IPS-20b (cell line): ENCODE measurements at regions not wholly inside any gene's neighbourhood (a gene's known extent, or its start where the extent isn't known, plus 50 kb on each side); places are given as distances from the start of the nearest gene placed in this dataset.
A peak's percentile ranks its signal among the peaks of the same experiment; 100 is the strongest.

Source experiments
- H3K27ac ChIP-seq: one replicate; pipeline ENCODE4 v1.5.1; 2013; ENCODE audit warnings: low read length
- H3K27me3 ChIP-seq: 2 replicates; pipeline ENCODE4 v1.6.1; 2013; ENCODE audit warnings: mild to moderate bottlenecking, low read length, inconsistent platforms; ENCODE audit not compliant: insufficient read depth
- H3K36me3 ChIP-seq: 2 replicates; pipeline ENCODE4 v1.6.1; 2013; ENCODE audit warnings: low read depth, mild to moderate bottlenecking, inconsistent platforms, low read length, moderate library complexity; ENCODE audit not compliant: insufficient read depth
- H3K4me1 ChIP-seq: 2 replicates; pipeline ENCODE4 v1.6.1; 2013; ENCODE audit warnings: mild to moderate bottlenecking, control low read depth, inconsistent platforms, low read length, moderate library complexity; ENCODE audit not compliant: insufficient read depth
- H3K4me3 ChIP-seq: 2 replicates; pipeline ENCODE4 v1.5.1; 2013; ENCODE audit warnings: mild to moderate bottlenecking, low read length, inconsistent platforms
- H3K9ac ChIP-seq: 2 replicates; pipeline ENCODE4 v1.6.1; 2013; ENCODE audit warnings: low read depth, mild to moderate bottlenecking, inconsistent platforms, low read length, moderate library complexity
- H3K9me3 ChIP-seq: 2 replicates; pipeline ENCODE4 v1.6.1; 2013; ENCODE audit warnings: mild to moderate bottlenecking, low read depth, low read length, inconsistent platforms; ENCODE audit not compliant: insufficient read depth

DNA sequence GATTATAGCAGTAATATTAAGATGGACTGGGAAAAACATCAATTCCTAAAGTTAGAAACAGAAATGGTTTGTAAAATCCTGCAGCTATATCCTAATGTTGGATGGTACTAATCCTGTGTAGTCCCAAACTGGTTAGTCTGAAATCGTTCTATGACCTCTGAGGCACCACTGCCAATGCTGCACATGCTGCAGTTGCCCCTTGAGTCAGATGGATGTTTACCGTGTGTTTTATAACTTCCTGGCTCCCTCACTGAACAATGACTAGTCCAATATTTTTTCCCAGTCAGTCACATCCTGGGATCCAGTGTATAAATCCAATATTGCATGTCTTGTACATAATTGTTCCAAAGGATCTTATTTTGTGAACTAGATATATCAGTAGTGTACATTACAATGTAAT, 226.7 kb upstream of the PKDCC start:
- Histone ChIP-seq H3K4me3 (no peak overlapping the region), H3K9me3 (no peaks in the 10 kb centered on the region; the same call in 1 of the 2 replicates), H3K4me1 (no peaks in the 10 kb centered on the region), H3K27ac (no peak overlapping the region), H3K27me3 (peaks cover 5% of the 10 kb centered on the region; the same call in 1 of the 2 replicates), H3K36me3 (no peaks in the 10 kb centered on the region), H3K9ac (no peak overlapping the region)

DNA sequence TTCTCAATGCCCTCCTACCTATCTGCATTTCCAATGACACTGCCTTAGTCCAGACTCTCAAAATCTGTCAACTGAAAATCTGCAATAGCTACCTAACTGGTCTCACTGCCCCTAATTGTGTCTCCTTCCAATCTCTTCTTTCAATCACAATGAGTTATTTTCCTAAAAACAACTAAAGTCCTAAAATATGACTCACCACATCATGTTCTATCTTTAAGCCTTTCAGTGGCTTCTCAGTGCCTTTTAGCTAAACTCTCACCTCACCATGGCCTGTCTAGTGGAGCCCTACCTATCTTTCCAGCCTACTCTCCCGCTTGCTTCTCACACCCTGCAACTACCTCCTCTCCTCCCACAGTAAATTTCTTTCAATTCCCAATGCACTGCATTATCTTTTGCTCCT, 220.9 kb upstream of the PKDCC start:
- H3K36me3 ChIP-seq = no peaks in the 10 kb centered on the region
- no peak overlapping the region for H3K9ac ChIP-seq
- no peaks in the 10 kb centered on the region for H3K4me1 ChIP-seq
- H3K27ac ChIP-seq = no peak overlapping the region
- no peak overlapping the region for H3K4me3 ChIP-seq
- no peaks in the 10 kb centered on the region for H3K9me3 ChIP-seq
- H3K27me3 ChIP-seq = peaks cover 16% of the 10 kb centered on the region; the same call in 1 of the 2 replicates

DNA sequence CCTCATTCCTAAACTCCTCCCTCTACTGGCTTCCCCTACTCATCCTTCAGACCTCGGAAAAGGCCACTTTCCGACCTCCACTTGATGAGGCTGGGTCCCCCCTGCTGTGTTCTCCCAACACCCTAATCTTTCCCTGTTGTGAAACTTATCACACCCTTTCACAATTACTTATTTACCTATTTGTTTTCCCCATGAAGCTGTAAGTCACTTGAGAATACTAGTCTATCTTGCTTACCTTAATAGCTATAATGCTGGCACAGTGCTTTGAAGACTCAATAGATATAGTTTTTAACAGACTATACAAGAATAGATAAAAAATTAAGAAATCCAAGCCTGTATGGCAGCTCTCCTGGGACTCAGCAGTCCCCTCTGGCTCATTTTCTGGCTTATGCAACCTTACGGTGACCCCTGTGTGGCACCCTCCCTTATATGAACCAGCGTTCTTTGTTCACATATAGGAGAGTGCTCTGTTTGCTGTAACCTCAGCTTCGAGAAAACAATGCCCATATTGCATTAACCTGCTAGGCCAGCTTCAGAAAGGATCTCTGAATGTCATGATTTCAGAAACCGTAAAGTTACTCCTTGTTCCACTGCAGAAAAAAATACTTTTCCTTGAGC, 220.4 kb upstream of the PKDCC start:
- Histone ChIP-seq H3K36me3 (no peaks in the 10 kb centered on the region), H3K27ac (no peak overlapping the region), H3K9me3 (no peaks in the 10 kb centered on the region), H3K4me3 (no peak overlapping the region), H3K4me1 (no peaks in the 10 kb centered on the region), H3K27me3 (peaks cover 15% of the 10 kb centered on the region; the same call in 1 of the 2 replicates), H3K9ac (no peak overlapping the region)

DNA sequence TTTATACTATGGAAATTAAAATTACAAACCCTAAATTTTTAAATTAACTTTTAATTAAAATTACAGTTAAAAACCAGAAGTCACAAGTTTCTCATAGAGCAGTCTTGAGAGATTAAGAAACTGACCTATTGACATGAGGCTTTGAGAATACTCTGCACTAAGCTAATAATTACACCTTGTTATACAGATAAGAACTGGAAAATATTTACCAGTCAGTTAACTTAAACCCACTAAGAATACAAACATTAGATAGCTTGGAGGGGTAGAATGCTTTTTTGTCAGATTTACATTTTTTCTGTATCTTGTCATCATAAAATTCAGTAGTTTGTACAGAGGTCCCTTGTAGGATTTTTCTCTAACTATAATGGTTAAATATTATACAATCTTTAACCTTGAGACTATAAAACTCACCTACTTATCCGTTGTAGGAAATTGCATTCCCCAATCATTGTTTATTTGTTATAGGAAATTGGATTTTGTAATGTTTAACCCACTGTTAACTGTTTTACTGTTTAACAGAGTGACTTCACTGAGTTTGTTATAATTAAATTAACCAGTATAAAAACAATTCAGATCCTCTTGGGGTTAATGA, 219.7 kb upstream of the PKDCC start:
- no peak overlapping the region for H3K4me3 ChIP-seq

DNA sequence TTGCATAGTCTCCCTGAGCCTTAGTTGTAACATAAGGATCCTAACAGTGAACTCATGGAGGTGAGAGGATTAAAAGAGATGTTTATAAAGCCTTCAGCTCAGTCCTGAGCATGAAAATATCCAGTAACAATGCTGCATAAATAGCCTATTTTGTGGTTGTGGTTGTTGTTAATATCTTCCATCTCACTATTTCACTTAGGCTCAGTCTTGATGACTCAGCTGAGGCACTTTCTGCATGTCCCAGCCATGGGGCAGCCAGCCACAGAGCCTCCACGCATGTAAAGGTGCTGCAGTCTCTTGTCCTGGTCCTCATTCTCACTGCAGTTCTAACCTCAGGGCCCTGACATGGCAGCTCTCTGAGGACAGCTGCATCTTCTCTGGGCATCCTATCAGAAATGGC, 218.8 kb upstream of the PKDCC start:
- no peak overlapping the region for H3K4me3 ChIP-seq
- peaks cover 24% of the 10 kb centered on the region; the same call in 1 of the 2 replicates for H3K27me3 ChIP-seq
- H3K9ac ChIP-seq = no peak overlapping the region
- H3K36me3 ChIP-seq = no peaks in the 10 kb centered on the region
- H3K9me3 ChIP-seq = no peaks in the 10 kb centered on the region
- H3K4me1 ChIP-seq = no peaks in the 10 kb centered on the region
- no peak overlapping the region for H3K27ac ChIP-seq

More for the DNA sequence above, 219.7 kb upstream of the PKDCC start:
- Histone ChIP-seq H3K27ac (no peak overlapping the region), H3K9ac (no peak overlapping the region), H3K36me3 (no peaks in the 10 kb centered on the region), H3K27me3 (peaks cover 20% of the 10 kb centered on the region; the same call in 1 of the 2 replicates), H3K4me1 (no peaks in the 10 kb centered on the region), H3K9me3 (no peaks in the 10 kb centered on the region)

DNA sequence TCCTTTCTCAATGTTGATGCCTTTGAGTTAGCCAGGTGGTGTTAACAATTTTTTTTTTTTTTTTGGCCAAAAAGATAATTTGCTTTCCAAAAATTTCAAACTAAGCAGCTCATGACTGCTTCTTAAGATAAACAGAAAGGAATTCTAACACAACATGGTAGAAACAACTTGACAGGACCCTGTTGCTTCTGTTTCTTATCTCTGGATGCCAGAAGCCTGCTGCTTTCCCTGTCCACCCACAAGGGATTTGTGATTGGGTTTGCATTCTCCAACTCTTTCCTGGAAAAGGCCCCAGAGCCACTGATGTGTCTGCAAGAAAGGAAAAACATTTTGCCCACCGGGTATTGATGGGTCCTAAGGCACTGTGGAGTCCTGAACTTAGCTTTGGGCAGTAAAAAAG, 217.2 kb upstream of the PKDCC start:
- H3K27ac ChIP-seq = no peak overlapping the region
- H3K4me3 ChIP-seq = no peak overlapping the region
- H3K4me1 ChIP-seq = no peaks in the 10 kb centered on the region
- no peaks in the 10 kb centered on the region for H3K9me3 ChIP-seq
- H3K9ac ChIP-seq = no peak overlapping the region
- H3K36me3 ChIP-seq = no peaks in the 10 kb centered on the region
- peaks cover 38% of the 10 kb centered on the region; the same call in 1 of the 2 replicates for H3K27me3 ChIP-seq

DNA sequence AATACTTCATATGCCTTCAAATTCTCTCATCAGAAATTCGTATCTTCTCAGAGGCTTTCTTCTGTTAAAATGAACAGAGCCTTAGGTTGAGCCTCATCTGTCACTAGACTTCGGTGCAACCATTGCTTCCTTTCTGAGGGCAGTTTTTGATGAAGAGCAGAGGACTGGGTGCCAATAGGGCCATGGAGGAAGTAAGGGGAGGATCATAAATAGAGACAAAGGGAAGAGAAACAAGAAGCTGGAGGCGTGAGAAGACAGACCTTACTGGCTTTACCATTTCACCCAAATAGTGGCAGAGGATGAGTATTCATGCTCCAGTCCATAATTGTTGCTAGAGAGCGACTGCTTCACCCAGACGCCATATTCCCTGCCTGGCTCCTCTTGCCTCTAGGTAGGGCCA, 215.6 kb upstream of the PKDCC start:
- peaks cover 38% of the 10 kb centered on the region; the same call in 1 of the 2 replicates for H3K27me3 ChIP-seq
- no peak overlapping the region for H3K9ac ChIP-seq
- no peak overlapping the region for H3K27ac ChIP-seq
- no peaks in the 10 kb centered on the region for H3K36me3 ChIP-seq
- H3K9me3 ChIP-seq = no peaks in the 10 kb centered on the region
- no peaks in the 10 kb centered on the region for H3K4me1 ChIP-seq
- no peak overlapping the region for H3K4me3 ChIP-seq

DNA sequence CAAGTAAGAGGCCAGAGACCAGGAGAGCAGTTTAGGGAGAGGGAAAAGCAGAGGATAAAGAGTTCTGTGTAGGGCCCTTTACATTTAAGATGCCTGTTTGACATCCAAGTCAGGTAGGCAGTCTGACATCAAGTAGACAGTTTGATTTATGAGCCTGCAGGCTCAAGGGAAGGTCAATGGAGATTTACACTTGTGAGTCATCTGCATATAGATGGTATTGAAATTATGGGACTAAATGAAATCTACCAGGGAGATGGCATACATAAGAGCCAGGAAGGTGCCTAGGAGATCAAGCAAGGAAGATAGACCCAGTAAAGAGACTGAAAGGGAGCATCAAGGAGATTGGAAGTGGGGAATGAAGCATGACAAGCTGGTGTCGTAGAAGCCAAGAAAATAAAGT, 212.4 kb upstream of the PKDCC start:
- Histone ChIP-seq H3K27ac (no peak overlapping the region), H3K36me3 (no peaks in the 10 kb centered on the region), H3K27me3 (peaks cover 43% of the 10 kb centered on the region), H3K4me1 (no peaks in the 10 kb centered on the region), H3K9me3 (no peaks in the 10 kb centered on the region), H3K4me3 (no peak overlapping the region), H3K9ac (no peak overlapping the region)

DNA sequence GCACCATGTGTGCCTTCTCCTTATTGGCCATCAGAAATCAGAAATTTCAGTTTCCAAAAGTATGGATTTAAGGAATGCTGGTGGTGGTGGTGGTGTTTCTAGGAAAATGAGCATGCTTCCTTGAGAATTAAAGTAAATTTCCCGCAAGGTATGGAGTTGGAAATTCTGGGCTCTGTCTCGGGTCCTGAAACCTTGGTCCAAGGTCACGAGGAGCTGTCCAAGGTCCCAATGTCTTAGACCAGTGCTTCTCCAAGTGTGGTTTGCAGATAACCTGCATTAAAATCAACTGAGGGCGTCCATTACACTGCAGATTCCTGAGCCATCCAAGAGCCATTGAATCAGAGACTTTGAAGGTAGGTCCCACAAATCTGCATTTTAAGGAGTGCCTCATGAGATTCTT, 210.9 kb upstream of the PKDCC start:
- Histone ChIP-seq H3K9ac (no peak overlapping the region), H3K4me1 (no peaks in the 10 kb centered on the region), H3K27ac (no peak overlapping the region), H3K4me3 (no peak overlapping the region), H3K9me3 (no peaks in the 10 kb centered on the region), H3K27me3 (peaks cover 47% of the 10 kb centered on the region), H3K36me3 (no peaks in the 10 kb centered on the region)

DNA sequence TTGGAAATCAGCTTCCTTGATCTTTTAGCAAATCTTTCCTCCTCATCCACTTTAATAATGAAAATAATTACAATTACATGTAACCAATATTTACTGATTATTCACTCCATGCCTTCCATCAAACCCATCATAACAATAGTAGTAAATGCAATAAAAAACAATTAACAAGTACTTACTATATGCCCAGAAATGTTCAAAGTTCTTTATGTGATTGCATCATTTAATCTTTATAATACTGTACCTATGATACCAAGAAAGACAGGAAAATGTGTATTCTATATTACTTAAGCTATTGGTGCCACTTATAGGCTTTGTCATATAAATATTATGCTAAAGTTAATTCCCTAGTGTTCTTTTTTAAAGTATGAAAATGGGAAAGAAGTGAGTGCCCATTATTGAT, 210.2 kb upstream of the PKDCC start:
- Histone ChIP-seq H3K4me1 (no peaks in the 10 kb centered on the region), H3K9ac (no peak overlapping the region), H3K36me3 (no peaks in the 10 kb centered on the region), H3K27me3 (peaks cover 49% of the 10 kb centered on the region), H3K4me3 (no peak overlapping the region), H3K27ac (no peak overlapping the region), H3K9me3 (no peaks in the 10 kb centered on the region)

DNA sequence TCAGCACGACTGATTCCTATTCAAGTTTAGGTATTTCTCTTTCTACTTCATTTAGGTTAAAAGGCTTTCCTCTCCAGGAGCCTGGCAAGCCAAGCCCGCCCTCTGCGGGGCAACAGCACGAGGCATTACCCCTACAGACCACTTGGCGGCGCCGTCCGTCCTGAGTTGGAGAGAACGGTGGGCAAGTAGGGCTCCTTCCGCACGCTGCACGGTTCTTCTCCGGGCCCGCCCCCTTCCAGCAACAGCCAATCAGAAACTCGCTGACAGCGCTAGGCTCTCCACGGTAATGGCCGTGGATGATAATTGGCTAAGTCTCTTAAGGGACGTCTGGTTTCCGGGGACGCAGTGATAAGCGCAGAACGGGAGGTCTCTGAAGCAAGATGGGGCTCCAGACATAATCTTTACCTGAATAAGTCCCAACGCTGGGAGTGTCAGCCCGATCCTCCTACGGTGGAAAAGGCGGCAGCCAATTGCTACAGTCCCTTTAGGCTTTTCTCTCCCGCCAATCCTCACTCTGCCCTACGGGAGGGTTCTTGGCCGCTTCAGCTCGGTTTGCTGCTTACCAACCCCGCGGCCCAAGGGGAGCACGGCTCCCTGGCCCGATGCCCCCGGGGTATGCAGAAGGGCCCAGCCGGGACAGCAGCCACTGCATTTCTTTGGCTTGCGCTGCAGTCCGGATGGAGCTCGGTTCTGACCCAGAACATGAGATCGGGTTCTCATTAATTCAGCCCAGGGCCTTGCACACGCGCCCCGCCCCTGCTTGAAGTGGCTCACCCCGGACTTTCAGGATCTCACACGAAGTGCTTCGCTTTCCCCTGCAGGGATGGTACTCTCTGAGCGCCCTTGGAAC, 206.9 kb upstream of the PKDCC start:
- Histone ChIP-seq H3K9me3 (no peaks in the 10 kb centered on the region), H3K36me3 (no peaks in the 10 kb centered on the region), H3K4me1 (no peaks in the 10 kb centered on the region), H3K27ac (no peak overlapping the region), H3K27me3 (peaks cover 61% of the 10 kb centered on the region), H3K4me3 (peak overlapping the region; percentile 88), H3K9ac (peak overlapping the region; percentile 77; the same call in 1 of the 2 replicates)

DNA sequence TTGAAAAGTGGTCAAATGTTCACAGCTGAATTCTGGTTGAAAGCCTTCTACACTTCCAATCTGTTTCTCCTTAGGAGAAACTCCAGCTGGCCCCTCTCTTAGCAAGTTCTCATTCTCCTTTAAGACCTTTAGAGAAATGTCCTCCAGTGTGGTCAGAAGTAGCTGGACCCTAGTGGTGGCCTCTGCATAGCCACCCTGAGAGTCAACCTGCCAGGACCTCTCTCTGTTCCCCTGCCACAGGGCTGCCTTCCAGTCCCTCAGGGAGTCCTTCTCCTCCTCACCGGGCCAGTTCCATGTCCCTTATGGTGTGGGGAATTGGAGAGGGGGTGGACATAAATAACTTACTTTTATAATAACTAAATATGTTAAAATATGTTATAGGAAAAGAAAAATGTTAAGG, 200.9 kb upstream of the PKDCC start:
- Histone ChIP-seq H3K27ac (no peak overlapping the region), H3K27me3 (peaks cover 51% of the 10 kb centered on the region), H3K36me3 (no peaks in the 10 kb centered on the region), H3K4me1 (no peaks in the 10 kb centered on the region), H3K4me3 (no peak overlapping the region), H3K9ac (no peak overlapping the region), H3K9me3 (no peaks in the 10 kb centered on the region)
